ENCODE measurements at regions not wholly inside any gene's neighbourhood (a gene's known extent, or its start where the extent isn't known, plus 50 kb on each side); places are given as distances from the start of the nearest gene placed in this dataset.

GRCh38 chr6:56692523-56693245, 50.0 kb upstream of the DST start (continued):
- no peak for TF ChIP-seq SRSF1 (optimal IDR thresholded peaks at IDR 0.05; ENCODE audit: low read depth, low read length)
- TF ChIP-seq JARID2 (CRISPR knock-in tag; IDR thresholded peaks at IDR 0.05; ENCODE audit: insufficient replicate concordance), result no peak
- no peak for TF ChIP-seq ZNF678 (CRISPR knock-in tag; IDR thresholded peaks at IDR 0.05)
- TF ChIP-seq MTERF4 (CRISPR knock-in tag; IDR thresholded peaks at IDR 0.05), result no peak
- TF ChIP-seq HOXD1 (CRISPR knock-in tag; IDR thresholded peaks at IDR 0.05), result 0 out of 2 replicates have a peak, but pooled peaks have one; percentile 18
- TF ChIP-seq FIP1L1 (IDR thresholded peaks at IDR 0.05; ENCODE audit: borderline replicate concordance, insufficient read depth, low read depth, low read length), result no peak
- TF ChIP-seq MIER2 (CRISPR knock-in tag; IDR thresholded peaks at IDR 0.05), result no peak
- no peak for TF ChIP-seq TP53 (CRISPR knock-in tag; conservative IDR thresholded peaks at IDR 0.05)
- TF ChIP-seq RFX1 (IDR thresholded peaks at IDR 0.05), result no peak
- TF ChIP-seq ZNF232 (CRISPR knock-in tag; IDR thresholded peaks at IDR 0.05; ENCODE audit: borderline replicate concordance), result 0 out of 2 replicates have a peak, but pooled peaks have one; percentile 24
- TF ChIP-seq PATZ1 (CRISPR knock-in tag; IDR thresholded peaks at IDR 0.05), result no peak
- TF ChIP-seq MAF1 (CRISPR knock-in tag; IDR thresholded peaks at IDR 0.05; ENCODE audit: borderline replicate concordance), result no peak
- no peak; the same call in 1 of the 2 replicates for TF ChIP-seq MYPOP (CRISPR knock-in tag; IDR thresholded peaks at IDR 0.05)
- TF ChIP-seq HOXA9 (CRISPR knock-in tag; IDR thresholded peaks at IDR 0.05; ENCODE audit: borderline replicate concordance), result no peak
- peak; percentile 67 for TF ChIP-seq SAP130 (CRISPR knock-in tag; IDR thresholded peaks at IDR 0.05; ENCODE audit: low read depth)
- TF ChIP-seq ZNF747 (CRISPR knock-in tag; IDR thresholded peaks at IDR 0.05; ENCODE audit: borderline replicate concordance), result 0 out of 2 replicates have a peak, but pooled peaks have one; percentile 33
- TF ChIP-seq ZSCAN22 (CRISPR knock-in tag; IDR thresholded peaks at IDR 0.05), result no peak
- TF ChIP-seq FOXK1 (CRISPR knock-in tag; IDR thresholded peaks at IDR 0.05; ENCODE audit: borderline replicate concordance, low read depth), result peak; percentile 76; the same call in 1 of the 2 replicates
- no peak for TF ChIP-seq ZNF18 (CRISPR knock-in tag; IDR thresholded peaks at IDR 0.05; ENCODE audit: insufficient replicate concordance)
- no peak for TF ChIP-seq HES4 (CRISPR knock-in tag; IDR thresholded peaks at IDR 0.05; ENCODE audit: borderline replicate concordance)
- no peak for TF ChIP-seq ZNF468 (CRISPR knock-in tag; IDR thresholded peaks at IDR 0.05)
- TF ChIP-seq CREM (IDR thresholded peaks at IDR 0.05), result no peak
- no peak for TF ChIP-seq CREM (CRISPR knock-in tag; IDR thresholded peaks at IDR 0.05)
- TF ChIP-seq SOX6 (IDR thresholded peaks at IDR 0.05), result no peak
- no peak for TF ChIP-seq SOX6 (CRISPR knock-in tag; IDR thresholded peaks at IDR 0.05)

Measured in HepG2 (cell line).